Stimulated activated CD8-positive, alpha-beta memory T cell treated with anti-CD3 and anti-CD28 coated beads, Interleukin-4, amount 100 ng/mL, for 1 hour (primary cell): ENCODE measurements at regions not wholly inside any gene's neighbourhood (a gene's known extent, or its start where the extent isn't known, plus 50 kb on each side); places are given as distances from the start of the nearest gene placed in this dataset.

Experiments used
- DNase-seq, 2 donors: peaks; one replicate each; pipeline ENCODE4 v3.0.0-alpha.2; 2020; ENCODE audit warnings: low read depth in 2 of 2, low spot score in 1 of 2

DNA sequence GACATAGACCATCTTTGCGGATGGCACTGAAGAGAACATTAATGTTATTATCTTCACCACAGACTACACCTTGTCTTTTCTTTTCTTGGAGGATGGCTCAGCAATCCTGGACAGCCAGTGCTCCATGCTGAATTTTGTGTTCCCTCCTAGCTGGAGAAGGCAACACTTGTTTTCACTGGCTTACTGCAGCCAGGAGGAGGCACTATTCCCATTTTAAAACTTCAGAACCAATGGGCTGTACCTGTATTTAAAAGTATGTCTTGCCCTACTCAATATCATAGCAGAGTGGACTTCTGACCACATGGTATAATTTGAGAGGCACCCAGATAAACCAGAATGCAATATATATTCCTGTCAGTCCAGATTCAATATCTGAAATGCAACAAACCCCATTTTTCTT is 53.3 kb upstream of the POGK start:
- DNase-seq = no peak

DNA sequence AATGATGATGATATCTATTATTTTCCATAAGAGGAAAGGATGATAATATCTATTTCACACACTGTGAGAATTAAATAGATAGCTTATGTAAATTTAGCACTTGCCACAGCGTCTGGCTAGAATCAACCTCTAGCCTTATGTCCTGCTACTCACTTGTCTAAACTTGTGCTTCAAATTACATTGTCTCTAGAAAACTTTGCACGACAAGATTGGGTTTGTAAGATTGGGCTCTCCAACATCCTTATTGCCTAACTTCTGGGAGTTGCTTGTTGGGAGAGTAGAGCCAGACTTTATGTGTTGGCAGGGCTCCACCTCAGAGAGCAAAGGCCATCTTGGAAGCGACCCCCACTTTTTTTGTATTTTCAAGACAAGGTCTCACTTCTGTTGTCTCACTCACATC is 50.0 kb upstream of the POGK start:
- no peak for DNase-seq
